Calu3 (cell line): ENCODE measurements at regions not wholly inside any gene's neighbourhood (a gene's known extent, or its start where the extent isn't known, plus 50 kb on each side); places are given as distances from the start of the nearest gene placed in this dataset.

Experiments used
- BruUV-seq: library from RNA; stranded (reverse); fragments of 400-500 nt; replicated peaks from 2 replicates; lab custom pipeline; 2021; lab: Mats Ljungman, UMichigan
- CTCF ChIA-PET: fragments of 300-600 bp; sonication (Branson Sonifier 250); formaldehyde crosslinking; loops from one replicate; lab custom pipeline; 2022; ENCODE audit warnings: antibody characterized with exemption; lab: Charles Lee
- DNase-seq: peaks from one replicate; pipeline ENCODE4 v3.0.0; 2022
- H3K27ac Mint-ChIP-seq: one replicate; pipeline ENCODE4 v1.8.0; 2022; ENCODE audit warnings: mixed read lengths; ENCODE audit not compliant: unreplicated experiment
- H3K27me3 Mint-ChIP-seq: one replicate; pipeline ENCODE4 v1.8.0; 2022; ENCODE audit warnings: mixed read lengths; ENCODE audit not compliant: unreplicated experiment
- H3K36me3 Mint-ChIP-seq: one replicate; pipeline ENCODE4 v1.8.0; 2022; ENCODE audit warnings: mild to moderate bottlenecking, moderate library complexity, mixed read lengths; ENCODE audit not compliant: insufficient read depth, unreplicated experiment
- H3K4me1 Mint-ChIP-seq: one replicate; pipeline ENCODE4 v1.8.0; 2022; ENCODE audit warnings: mild to moderate bottlenecking, low read depth, mixed read lengths; ENCODE audit not compliant: unreplicated experiment
- H3K4me3 Mint-ChIP-seq: one replicate; pipeline ENCODE4 v1.8.0; 2022; ENCODE audit warnings: mild to moderate bottlenecking, low read depth, moderate library complexity, mixed read lengths; ENCODE audit not compliant: unreplicated experiment
- H3K9me3 Mint-ChIP-seq: one replicate; pipeline ENCODE4 v1.8.0; 2022; ENCODE audit warnings: low read depth, mixed read lengths; ENCODE audit not compliant: unreplicated experiment
- CTCF ChIP-seq: fragments of 200-600 bp; IDR thresholded peaks from one replicate; pipeline ENCODE4 v1.8.0; 2022; ENCODE audit warnings: antibody characterized with exemption; ENCODE audit not compliant: unreplicated experiment
- intact Hi-C: fragments of 100-400 bp; cut with micrococcal nuclease; formaldehyde crosslinking; loops from one replicate; pipeline ENCODE4 v1.10.0; 2022; ENCODE audit not compliant: unreplicated experiment

GRCh38 chr5:24916863-24917262 lies 272.1 kb upstream of the CDH10 start:
- no peak for DNase-seq
- CTCF ChIA-PET, result no interaction called here
- Mint-ChIP-seq H3K27ac (no peak overlapping the region), H3K36me3 (no peaks in the 10 kb centered on the region), H3K4me1 (no peaks in the 10 kb centered on the region), H3K9me3 (peaks cover 13% of the 10 kb centered on the region), H3K27me3 (no peaks in the 10 kb centered on the region), H3K4me3 (no peak overlapping the region)
- TF ChIP-seq CTCF, result no peak
- BruUV-seq, result no TSS peak
- intact Hi-C loops, result no loop called here

- DNase-seq, result no peak
- H3K36me3 Mint-ChIP-seq, result no peaks in the 10 kb centered on the region
- no peaks in the 10 kb centered on the region for H3K27me3 Mint-ChIP-seq
- H3K4me3 Mint-ChIP-seq, result no peak overlapping the region
- BruUV-seq, result no TSS peak
- intact Hi-C loops, result no loop called here
- no peak overlapping the region for H3K27ac Mint-ChIP-seq
- H3K4me1 Mint-ChIP-seq, result no peaks in the 10 kb centered on the region
- H3K9me3 Mint-ChIP-seq, result peaks cover 7% of the 10 kb centered on the region
- CTCF ChIA-PET, result no interaction called here
- TF ChIP-seq CTCF, result no peak
Measured at GRCh38 chr5:24909210-24909609, 264.4 kb upstream of the CDH10 start.

- BruUV-seq, result no TSS peak
- Mint-ChIP-seq H3K9me3 (peaks cover 5% of the 10 kb centered on the region), H3K36me3 (no peaks in the 10 kb centered on the region), H3K27ac (no peak overlapping the region), H3K27me3 (no peaks in the 10 kb centered on the region), H3K4me1 (no peaks in the 10 kb centered on the region), H3K4me3 (no peak overlapping the region)
- TF ChIP-seq CTCF, result no peak
- no peak for DNase-seq
- intact Hi-C loops, result no loop called here
- CTCF ChIA-PET, result no interaction called here
Measured at GRCh38 chr5:24906689-24907088, 261.9 kb upstream of the CDH10 start.

- DNase-seq, result no peak
- CTCF ChIA-PET, result no interaction called here
- intact Hi-C loops, result no loop called here
- H3K4me1 Mint-ChIP-seq, result no peaks in the 10 kb centered on the region
- H3K9me3 Mint-ChIP-seq, result peaks cover 5% of the 10 kb centered on the region
- H3K4me3 Mint-ChIP-seq, result no peak overlapping the region
- BruUV-seq, result no TSS peak
- no peak for TF ChIP-seq CTCF
- H3K36me3 Mint-ChIP-seq, result no peaks in the 10 kb centered on the region
- H3K27ac Mint-ChIP-seq, result no peak overlapping the region
- no peaks in the 10 kb centered on the region for H3K27me3 Mint-ChIP-seq
Measured at GRCh38 chr5:24904981-24905517, 260.3 kb upstream of the CDH10 start.
